Chondrocyte (in vitro differentiated cells): ENCODE measurements at regions not wholly inside any gene's neighbourhood (a gene's known extent, or its start where the extent isn't known, plus 50 kb on each side); places are given as distances from the start of the nearest gene placed in this dataset.
A peak's percentile ranks its signal among the peaks of the same experiment; 100 is the strongest.

Experiments used
- DNase-seq: peaks from one replicate; pipeline ENCODE4 v3.0.0; 2021; ENCODE audit warnings: mixed read lengths, low spot score
- H3K27ac Mint-ChIP-seq: one replicate; pipeline ENCODE4 v1.8.0; 2021; ENCODE audit warnings: mild to moderate bottlenecking, moderate library complexity, mixed read lengths; ENCODE audit not compliant: unreplicated experiment
- H3K27me3 Mint-ChIP-seq: 2 replicates; pipeline ENCODE4 v1.8.0; 2021; ENCODE audit warnings: low read depth, mixed read lengths
- H3K36me3 Mint-ChIP-seq: 2 replicates; pipeline ENCODE4 v1.8.0; 2021; ENCODE audit warnings: low read depth, mixed read lengths
- H3K4me1 Mint-ChIP-seq: 2 replicates; pipeline ENCODE4 v1.8.0; 2021; ENCODE audit warnings: low read depth, mild to moderate bottlenecking, mixed read lengths
- H3K4me3 Mint-ChIP-seq: one replicate; pipeline ENCODE4 v1.8.0; 2021; ENCODE audit warnings: mild to moderate bottlenecking, moderate library complexity, mixed read lengths; ENCODE audit not compliant: unreplicated experiment
- H3K9me3 Mint-ChIP-seq: 2 replicates; pipeline ENCODE4 v1.8.0; 2021; ENCODE audit warnings: low read depth, mixed read lengths
- TF ChIP-seq, protein P1 (sequence below): fragments of 200-600 bp; sonication (generic); IDR thresholded peaks from 2 replicates; pipeline ENCODE4 v1.5.0; 2021; ENCODE audit warnings: antibody characterized with exemption, mild to moderate bottlenecking, moderate library complexity

DNA sequence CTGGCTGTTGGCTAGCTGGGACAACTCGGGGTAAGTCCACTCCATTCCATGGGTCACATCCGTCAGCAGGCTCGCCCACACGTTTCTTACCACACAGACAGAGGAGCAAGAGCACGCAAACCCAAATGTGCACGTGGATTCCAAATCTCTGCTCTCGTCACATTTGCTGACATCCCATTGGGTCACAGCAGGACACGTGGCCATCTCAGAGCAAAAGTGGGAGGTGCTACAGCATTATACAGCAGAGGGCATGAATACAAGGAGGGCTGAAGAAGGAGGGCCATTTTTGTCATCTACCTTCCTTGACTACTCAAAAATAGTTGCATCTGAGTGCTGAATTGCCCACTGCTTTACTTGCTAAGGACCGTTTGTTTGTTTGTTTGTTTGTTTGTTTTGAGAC is 84.7 kb downstream of the RBBP6 start:
- peaks cover 10% of the 10 kb centered on the region for H3K4me1 Mint-ChIP-seq
- TF ChIP-seq, protein P1, sequence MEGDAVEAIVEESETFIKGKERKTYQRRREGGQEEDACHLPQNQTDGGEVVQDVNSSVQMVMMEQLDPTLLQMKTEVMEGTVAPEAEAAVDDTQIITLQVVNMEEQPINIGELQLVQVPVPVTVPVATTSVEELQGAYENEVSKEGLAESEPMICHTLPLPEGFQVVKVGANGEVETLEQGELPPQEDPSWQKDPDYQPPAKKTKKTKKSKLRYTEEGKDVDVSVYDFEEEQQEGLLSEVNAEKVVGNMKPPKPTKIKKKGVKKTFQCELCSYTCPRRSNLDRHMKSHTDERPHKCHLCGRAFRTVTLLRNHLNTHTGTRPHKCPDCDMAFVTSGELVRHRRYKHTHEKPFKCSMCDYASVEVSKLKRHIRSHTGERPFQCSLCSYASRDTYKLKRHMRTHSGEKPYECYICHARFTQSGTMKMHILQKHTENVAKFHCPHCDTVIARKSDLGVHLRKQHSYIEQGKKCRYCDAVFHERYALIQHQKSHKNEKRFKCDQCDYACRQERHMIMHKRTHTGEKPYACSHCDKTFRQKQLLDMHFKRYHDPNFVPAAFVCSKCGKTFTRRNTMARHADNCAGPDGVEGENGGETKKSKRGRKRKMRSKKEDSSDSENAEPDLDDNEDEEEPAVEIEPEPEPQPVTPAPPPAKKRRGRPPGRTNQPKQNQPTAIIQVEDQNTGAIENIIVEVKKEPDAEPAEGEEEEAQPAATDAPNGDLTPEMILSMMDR = no peak
- no peaks in the 10 kb centered on the region for H3K9me3 Mint-ChIP-seq
- no peak overlapping the region for H3K4me3 Mint-ChIP-seq
- H3K27ac Mint-ChIP-seq = no peak overlapping the region
- no peak for DNase-seq
- no peaks in the 10 kb centered on the region for H3K36me3 Mint-ChIP-seq
- H3K27me3 Mint-ChIP-seq = no peaks in the 10 kb centered on the region

GRCh38 chr16:24626256-24626655 is 86.9 kb downstream of the RBBP6 start:
- TF ChIP-seq, protein P1 = no peak
- Mint-ChIP-seq H3K27ac (peak overlapping the region; percentile 87), H3K9me3 (no peaks in the 10 kb centered on the region), H3K4me1 (peaks cover 10% of the 10 kb centered on the region), H3K4me3 (no peak overlapping the region), H3K27me3 (no peaks in the 10 kb centered on the region), H3K36me3 (no peaks in the 10 kb centered on the region)
- DNase-seq = no peak

GRCh38 chr16:24634919-24635318 is 94.5 kb upstream of the TNRC6A start:
- H3K36me3 Mint-ChIP-seq = no peaks in the 10 kb centered on the region
- peaks cover 23% of the 10 kb centered on the region for H3K4me1 Mint-ChIP-seq
- H3K4me3 Mint-ChIP-seq = no peak overlapping the region
- H3K27me3 Mint-ChIP-seq = no peaks in the 10 kb centered on the region
- TF ChIP-seq, protein P1 = no peak
- no peak overlapping the region for H3K27ac Mint-ChIP-seq
- no peak for DNase-seq
- H3K9me3 Mint-ChIP-seq = no peaks in the 10 kb centered on the region

GRCh38 chr16:24635900-24636610 is 93.4 kb upstream of the TNRC6A start:
- TF ChIP-seq, protein P1 = no peak
- Mint-ChIP-seq H3K4me3 (no peak overlapping the region), H3K36me3 (no peaks in the 10 kb centered on the region), H3K9me3 (no peaks in the 10 kb centered on the region), H3K27me3 (no peaks in the 10 kb centered on the region), H3K27ac (peak overlapping the region; percentile 93), H3K4me1 (peaks cover 23% of the 10 kb centered on the region)
- no peak for DNase-seq

GRCh38 chr16:24639769-24640168 is 89.7 kb upstream of the TNRC6A start:
- Mint-ChIP-seq H3K27ac (no peak overlapping the region), H3K4me1 (peaks cover 23% of the 10 kb centered on the region), H3K27me3 (no peaks in the 10 kb centered on the region), H3K36me3 (no peaks in the 10 kb centered on the region), H3K9me3 (no peaks in the 10 kb centered on the region), H3K4me3 (no peak overlapping the region)
- TF ChIP-seq, protein P1 = no peak
- no peak for DNase-seq
